ENCODE measurements at regions not wholly inside any gene's neighbourhood (a gene's known extent, or its start where the extent isn't known, plus 50 kb on each side); places are given as distances from the start of the nearest gene placed in this dataset.

- no peak for DNase-seq (ENCODE audit: low read depth, low spot score)
- TF ChIP-seq FOXP2 (optimal IDR thresholded peaks at IDR 0.05; ENCODE audit: control extremely low read depth, extremely low read length, insufficient read depth) (no peak), EZH2 (IDR thresholded peaks at IDR 0.05) (no peak), POLR2AphosphoS5 (IDR thresholded peaks at IDR 0.05; ENCODE audit: borderline replicate concordance, low read depth, low read length) (no peak)
- H3K9me3 ChIP-seq (ENCODE audit: low read depth, low read length): no peaks in the 10 kb centered on the region
- no peak overlapping the region for H3K9ac ChIP-seq (ENCODE audit: insufficient read length)
- H3K36me3 ChIP-seq (ENCODE audit: insufficient read depth, low read length): no peaks in the 10 kb centered on the region
- no peak overlapping the region for H3K4me3 ChIP-seq
- H3K27ac ChIP-seq: no peak overlapping the region
These were observed 361.9 kb upstream of the SMARCA2 start for GRCh38 chr9:1653282-1653681.

- Histone ChIP-seq H3K9ac (ENCODE audit: insufficient read length) (no peak overlapping the region), H3K27ac (no peak overlapping the region), H3K4me3 (no peak overlapping the region), H3K9me3 (ENCODE audit: low read depth, low read length) (no peaks in the 10 kb centered on the region), H3K36me3 (ENCODE audit: insufficient read depth, low read length) (no peaks in the 10 kb centered on the region)
- DNase-seq (ENCODE audit: low read depth, low spot score): no peak
- TF ChIP-seq FOXP2 (optimal IDR thresholded peaks at IDR 0.05; ENCODE audit: control extremely low read depth, extremely low read length, insufficient read depth): no peak
These were observed 356.3 kb upstream of the SMARCA2 start for GRCh38 chr9:1658661-1659362.

- Histone ChIP-seq H3K36me3 (ENCODE audit: insufficient read depth, low read length) (no peaks in the 10 kb centered on the region), H3K4me3 (no peak overlapping the region), H3K27ac (no peak overlapping the region), H3K9me3 (ENCODE audit: low read depth, low read length) (no peaks in the 10 kb centered on the region), H3K9ac (ENCODE audit: insufficient read length) (no peak overlapping the region)
- no peak for TF ChIP-seq EZH2 (IDR thresholded peaks at IDR 0.05)
- no peak for TF ChIP-seq POLR2AphosphoS5 (IDR thresholded peaks at IDR 0.05; ENCODE audit: borderline replicate concordance, low read depth, low read length)
- no peak for TF ChIP-seq FOXP2 (optimal IDR thresholded peaks at IDR 0.05; ENCODE audit: control extremely low read depth, extremely low read length, insufficient read depth)
- DNase-seq (ENCODE audit: low read depth, low spot score): no peak
These were observed 355.8 kb upstream of the SMARCA2 start for GRCh38 chr9:1659363-1659690.

- Histone ChIP-seq H3K9me3 (ENCODE audit: low read depth, low read length) (no peaks in the 10 kb centered on the region), H3K27ac (no peak overlapping the region), H3K4me3 (no peak overlapping the region), H3K36me3 (ENCODE audit: insufficient read depth, low read length) (no peaks in the 10 kb centered on the region), H3K9ac (ENCODE audit: insufficient read length) (no peak overlapping the region)
- TF ChIP-seq POLR2AphosphoS5 (IDR thresholded peaks at IDR 0.05; ENCODE audit: borderline replicate concordance, low read depth, low read length): no peak
- TF ChIP-seq EZH2 (IDR thresholded peaks at IDR 0.05): no peak
- TF ChIP-seq FOXP2 (optimal IDR thresholded peaks at IDR 0.05; ENCODE audit: control extremely low read depth, extremely low read length, insufficient read depth): no peak
- no peak for DNase-seq (ENCODE audit: low read depth, low spot score)
These were observed 346.7 kb upstream of the SMARCA2 start for GRCh38 chr9:1668441-1668840.

- TF ChIP-seq FOXP2 (optimal IDR thresholded peaks at IDR 0.05; ENCODE audit: control extremely low read depth, extremely low read length, insufficient read depth) (no peak), EZH2 (IDR thresholded peaks at IDR 0.05) (no peak), POLR2AphosphoS5 (IDR thresholded peaks at IDR 0.05; ENCODE audit: borderline replicate concordance, low read depth, low read length) (no peak)
- H3K9me3 ChIP-seq (ENCODE audit: low read depth, low read length): no peaks in the 10 kb centered on the region
- no peak overlapping the region for H3K4me3 ChIP-seq
- DNase-seq (ENCODE audit: low read depth, low spot score): no peak
- no peaks in the 10 kb centered on the region for H3K36me3 ChIP-seq (ENCODE audit: insufficient read depth, low read length)
- H3K27ac ChIP-seq: no peak overlapping the region
- H3K9ac ChIP-seq (ENCODE audit: insufficient read length): no peak overlapping the region
These were observed 341.8 kb upstream of the SMARCA2 start for GRCh38 chr9:1673300-1673699.

GRCh38 chr9:1676771-1677170 is 338.4 kb upstream of the SMARCA2 start:
- H3K4me3 ChIP-seq: no peak overlapping the region
- no peak for DNase-seq (ENCODE audit: low read depth, low spot score)
- H3K27ac ChIP-seq: no peak overlapping the region
- H3K9ac ChIP-seq (ENCODE audit: insufficient read length): no peak overlapping the region
- H3K9me3 ChIP-seq (ENCODE audit: low read depth, low read length): no peaks in the 10 kb centered on the region
- H3K36me3 ChIP-seq (ENCODE audit: insufficient read depth, low read length): no peaks in the 10 kb centered on the region
- TF ChIP-seq EZH2 (IDR thresholded peaks at IDR 0.05): no peak
- TF ChIP-seq POLR2AphosphoS5 (IDR thresholded peaks at IDR 0.05; ENCODE audit: borderline replicate concordance, low read depth, low read length): no peak

- Histone ChIP-seq H3K4me3 (no peak overlapping the region), H3K9me3 (ENCODE audit: low read depth, low read length) (no peaks in the 10 kb centered on the region), H3K36me3 (ENCODE audit: insufficient read depth, low read length) (no peaks in the 10 kb centered on the region), H3K27ac (no peak overlapping the region), H3K9ac (ENCODE audit: insufficient read length) (no peak overlapping the region)
- TF ChIP-seq EZH2 (IDR thresholded peaks at IDR 0.05) (no peak), FOXP2 (optimal IDR thresholded peaks at IDR 0.05; ENCODE audit: control extremely low read depth, extremely low read length, insufficient read depth) (no peak), POLR2AphosphoS5 (IDR thresholded peaks at IDR 0.05; ENCODE audit: borderline replicate concordance, low read depth, low read length) (no peak)
- no peak for DNase-seq (ENCODE audit: low read depth, low spot score)
These were observed 331.2 kb upstream of the SMARCA2 start for GRCh38 chr9:1683951-1684350.

- Histone ChIP-seq H3K9me3 (ENCODE audit: low read depth, low read length) (no peaks in the 10 kb centered on the region), H3K9ac (ENCODE audit: insufficient read length) (no peak overlapping the region), H3K27ac (no peak overlapping the region), H3K36me3 (ENCODE audit: insufficient read depth, low read length) (no peaks in the 10 kb centered on the region), H3K4me3 (no peak overlapping the region)
- no peak for DNase-seq (ENCODE audit: low read depth, low spot score)
- TF ChIP-seq POLR2AphosphoS5 (IDR thresholded peaks at IDR 0.05; ENCODE audit: borderline replicate concordance, low read depth, low read length) (no peak), EZH2 (IDR thresholded peaks at IDR 0.05) (no peak), FOXP2 (optimal IDR thresholded peaks at IDR 0.05; ENCODE audit: control extremely low read depth, extremely low read length, insufficient read depth) (no peak)
These were observed 316.2 kb upstream of the SMARCA2 start for GRCh38 chr9:1698991-1699390.

GRCh38 chr9:1701113-1701512 is 314.0 kb upstream of the SMARCA2 start:
- Histone ChIP-seq H3K9ac (ENCODE audit: insufficient read length) (no peak overlapping the region), H3K4me3 (no peak overlapping the region), H3K27ac (no peak overlapping the region), H3K36me3 (ENCODE audit: insufficient read depth, low read length) (no peaks in the 10 kb centered on the region), H3K9me3 (ENCODE audit: low read depth, low read length) (no peaks in the 10 kb centered on the region)
- TF ChIP-seq FOXP2 (optimal IDR thresholded peaks at IDR 0.05; ENCODE audit: control extremely low read depth, extremely low read length, insufficient read depth): no peak
- TF ChIP-seq POLR2AphosphoS5 (IDR thresholded peaks at IDR 0.05; ENCODE audit: borderline replicate concordance, low read depth, low read length): no peak
- TF ChIP-seq EZH2 (IDR thresholded peaks at IDR 0.05): no peak
- no peak for DNase-seq (ENCODE audit: low read depth, low spot score)
